Esophagus muscularis mucosa (tissue), 3 donors: ENCODE measurements at regions not wholly inside any gene's neighbourhood (a gene's known extent, or its start where the extent isn't known, plus 50 kb on each side); places are given as distances from the start of the nearest gene placed in this dataset.

Experiments
- CTCF ChIP-seq, 3 experiments: fragments of 200-600 bp in 2 of 3; fragments of 450-650 bp in 1 of 3; sonication (generic) in 2 of 3; IDR thresholded peaks; one replicate each; pipeline ENCODE4 v1.5.1; 2017 to 2019; ENCODE audit warnings: antibody characterized with exemption in 3 of 3, mild to moderate bottlenecking in 2 of 3, moderate library complexity in 1 of 3
- POLR2A ChIP-seq: fragments of 450-650 bp; IDR thresholded peaks from one replicate; pipeline ENCODE4 v1.6.1; 2017; ENCODE audit warnings: antibody characterized with exemption, moderate library complexity, mild to moderate bottlenecking, low read depth
- POLR2AphosphoS5 ChIP-seq, 2 donors: sonication (generic); formaldehyde crosslinking; IDR thresholded peaks; one replicate each; pipeline ENCODE4 v1.6.1; 2017; ENCODE audit warnings: antibody characterized with exemption in 2 of 2

- TF ChIP-seq CTCF (IDR thresholded peaks at IDR 0.05) (no peak), POLR2A (no peak), POLR2AphosphoS5 (IDR thresholded peaks at IDR 0.05) (no peak)
Observed at GRCh38 chr10:94230134-94230785, 132.5 kb downstream of the NOC3L start.
